Vagina (tissue), 2 donors: ENCODE measurements at regions not wholly inside any gene's neighbourhood (a gene's known extent, or its start where the extent isn't known, plus 50 kb on each side); places are given as distances from the start of the nearest gene placed in this dataset.

Experiments
- DNase-seq, 2 donors: peaks; one replicate each; pipeline ENCODE4 v3.0.0-alpha.2; 2017; ENCODE audit errors: extremely low spot score in 2 of 2
- H3K27ac ChIP-seq: fragments of 200-600 bp; sonication (generic); one replicate; pipeline ENCODE4 v1.5.1; 2019
- H3K27me3 ChIP-seq: fragments of 200-600 bp; sonication (generic); one replicate; pipeline ENCODE4 v1.5.1; 2019
- H3K36me3 ChIP-seq, 2 donors: fragments of 200-600 bp; sonication (generic); one replicate each; pipeline ENCODE4 v1.5.1; 2017 to 2019
- H3K4me1 ChIP-seq: fragments of 200-600 bp; sonication (generic); one replicate; pipeline ENCODE4 v1.5.1; 2019
- H3K4me3 ChIP-seq, 2 donors: fragments of 200-600 bp; sonication (generic); 1 replicate in 1 of 2; 2 replicates in 1 of 2; pipeline ENCODE4 v1.5.1; 2016 to 2019
- H3K9me3 ChIP-seq: fragments of 200-600 bp; sonication (generic); one replicate; pipeline ENCODE4 v1.5.1; 2019
- CTCF ChIP-seq, 3 experiments: fragments of 450-650 bp in 2 of 3; fragments of 200-600 bp in 1 of 3; sonication (generic) in 1 of 3; IDR thresholded peaks; one replicate each; pipeline ENCODE4 v1.5.1; 2017 to 2019; ENCODE audit warnings: antibody characterized with exemption in 3 of 3, mild to moderate bottlenecking in 2 of 3, moderate library complexity in 2 of 3
- POLR2A ChIP-seq, 2 donors: fragments of 450-650 bp; IDR thresholded peaks; one replicate each; pipeline ENCODE4 v1.6.1; 2017; ENCODE audit warnings: antibody characterized with exemption in 2 of 2, mild to moderate bottlenecking in 2 of 2, moderate library complexity in 2 of 2
- POLR2AphosphoS5 ChIP-seq, 2 donors: sonication (generic); formaldehyde crosslinking; IDR thresholded peaks; one replicate each; pipeline ENCODE4 v1.9.0; 2017; ENCODE audit warnings: antibody characterized with exemption in 2 of 2, mild to moderate bottlenecking in 2 of 2, low read depth in 1 of 2; ENCODE audit not compliant: insufficient read depth in 1 of 2
- intact Hi-C: fragments of 100-400 bp; cut with DNase I; formaldehyde crosslinking; loops from one replicate; pipeline ENCODE4 v1.15.1; 2023

GRCh38 chr7:126040114-126041045, 1110.8 kb upstream of the POT1 start:
- H3K9me3 ChIP-seq, result no peaks in the 10 kb centered on the region
- no peaks in the 10 kb centered on the region for H3K36me3 ChIP-seq
- H3K27me3 ChIP-seq, result no peaks in the 10 kb centered on the region
- H3K27ac ChIP-seq, result no peak overlapping the region
- TF ChIP-seq POLR2AphosphoS5 (IDR thresholded peaks at IDR 0.05; ENCODE audit: insufficient read depth in 1 of 2, low read depth in 1 of 2), result no peak
- TF ChIP-seq POLR2A (IDR thresholded peaks at IDR 0.05), result no peak
- no peak for TF ChIP-seq CTCF (IDR thresholded peaks at IDR 0.05)
- intact Hi-C loops, result no loop called here
- no peak for DNase-seq
- no peaks in the 10 kb centered on the region for H3K4me1 ChIP-seq
- no peak overlapping the region for H3K4me3 ChIP-seq

- Histone ChIP-seq H3K36me3 (no peaks in the 10 kb centered on the region), H3K4me3 (no peak overlapping the region), H3K27ac (no peak overlapping the region), H3K9me3 (no peaks in the 10 kb centered on the region), H3K27me3 (no peaks in the 10 kb centered on the region), H3K4me1 (no peaks in the 10 kb centered on the region)
- DNase-seq, result no peak
- TF ChIP-seq POLR2A (IDR thresholded peaks at IDR 0.05), result no peak
- no peak for TF ChIP-seq POLR2AphosphoS5 (IDR thresholded peaks at IDR 0.05; ENCODE audit: insufficient read depth in 1 of 2, low read depth in 1 of 2)
- no peak for TF ChIP-seq CTCF (IDR thresholded peaks at IDR 0.05)
- intact Hi-C loops, result no loop called here
These were observed 1096.9 kb upstream of the POT1 start for GRCh38 chr7:126026421-126027088.

- TF ChIP-seq CTCF (IDR thresholded peaks at IDR 0.05) (no peak), POLR2A (IDR thresholded peaks at IDR 0.05) (no peak), POLR2AphosphoS5 (IDR thresholded peaks at IDR 0.05; ENCODE audit: insufficient read depth in 1 of 2, low read depth in 1 of 2) (no peak)
- Histone ChIP-seq H3K4me3 (no peak overlapping the region), H3K27ac (no peak overlapping the region), H3K27me3 (no peaks in the 10 kb centered on the region), H3K36me3 (no peaks in the 10 kb centered on the region), H3K4me1 (no peaks in the 10 kb centered on the region), H3K9me3 (no peaks in the 10 kb centered on the region)
- DNase-seq, result no peak
- intact Hi-C loops, result no loop called here
These were observed 1092.8 kb upstream of the POT1 start for GRCh38 chr7:126022452-126022851.

GRCh38 chr7:126016722-126017121, 1087.1 kb upstream of the POT1 start:
- intact Hi-C loops, result no loop called here
- TF ChIP-seq CTCF (IDR thresholded peaks at IDR 0.05) (no peak), POLR2A (IDR thresholded peaks at IDR 0.05) (no peak), POLR2AphosphoS5 (IDR thresholded peaks at IDR 0.05; ENCODE audit: insufficient read depth in 1 of 2, low read depth in 1 of 2) (no peak)
- no peak overlapping the region for H3K4me3 ChIP-seq
- H3K36me3 ChIP-seq, result no peaks in the 10 kb centered on the region
- H3K27me3 ChIP-seq, result no peaks in the 10 kb centered on the region
- no peaks in the 10 kb centered on the region for H3K4me1 ChIP-seq
- DNase-seq, result no peak
- H3K9me3 ChIP-seq, result no peaks in the 10 kb centered on the region
- H3K27ac ChIP-seq, result no peak overlapping the region

- no peak for DNase-seq
- intact Hi-C loops, result no loop called here
- Histone ChIP-seq H3K27ac (no peak overlapping the region), H3K4me1 (no peaks in the 10 kb centered on the region), H3K36me3 (no peaks in the 10 kb centered on the region), H3K4me3 (no peak overlapping the region), H3K27me3 (no peaks in the 10 kb centered on the region), H3K9me3 (no peaks in the 10 kb centered on the region)
- TF ChIP-seq POLR2A (IDR thresholded peaks at IDR 0.05) (no peak), CTCF (IDR thresholded peaks at IDR 0.05) (no peak), POLR2AphosphoS5 (IDR thresholded peaks at IDR 0.05; ENCODE audit: insufficient read depth in 1 of 2, low read depth in 1 of 2) (no peak)
These were observed 1075.4 kb upstream of the POT1 start for GRCh38 chr7:126005064-126005463.
